ENCODE measurements at regions not wholly inside any gene's neighbourhood (a gene's known extent, or its start where the extent isn't known, plus 50 kb on each side); places are given as distances from the start of the nearest gene placed in this dataset.

- no peak overlapping the region for H3K27ac ChIP-seq
- TF ChIP-seq CTCF (conservative IDR thresholded peaks at IDR 0.05; ENCODE audit: low read depth) = no peak
- POLR2A ChIA-PET (ENCODE audit: low non-redundant PET) = no interaction called here
- CTCF ChIA-PET = interaction anchor here (0.7 kb wide), 1 partner anchor 497 kb away, joined by 3 read pairs; no protein-coding TSS in a partner anchor
- no peak for DNase-seq (ENCODE audit: low spot score)
Observed at GRCh38 chr7:81430761-81431160, 339.1 kb downstream of the HGF start.

GRCh38 chr7:81430150-81430549 lies 339.7 kb downstream of the HGF start:
- H3K27ac ChIP-seq = no peak overlapping the region
- TF ChIP-seq CTCF (conservative IDR thresholded peaks at IDR 0.05; ENCODE audit: low read depth) = no peak
- POLR2A ChIA-PET (ENCODE audit: low non-redundant PET) = no interaction called here
- DNase-seq (ENCODE audit: low spot score) = no peak
- CTCF ChIA-PET = no interaction called here

DNA sequence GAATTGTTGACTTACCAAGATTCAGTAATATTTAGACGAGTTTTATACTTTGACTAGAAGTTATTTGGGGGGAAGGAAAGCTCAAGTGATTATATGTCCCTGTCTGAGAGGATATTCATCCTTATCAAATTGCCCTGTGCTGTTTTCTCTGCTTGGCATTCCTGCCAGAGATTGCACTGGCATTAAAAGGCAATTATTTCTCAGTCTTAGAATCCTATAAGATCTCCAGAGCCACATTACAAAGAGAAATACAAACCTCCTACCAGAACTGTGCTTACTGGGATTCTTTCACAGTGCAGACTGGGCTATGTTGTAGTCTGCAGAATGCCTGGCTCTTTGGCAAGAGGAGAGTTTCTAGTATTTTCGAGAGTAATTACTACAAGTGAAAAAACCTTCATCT lies 342.4 kb downstream of the HGF start:
- no peak overlapping the region for H3K27ac ChIP-seq
- POLR2A ChIA-PET (ENCODE audit: low non-redundant PET) = no interaction called here
- CTCF ChIA-PET = no interaction called here
- no peak for TF ChIP-seq CTCF (conservative IDR thresholded peaks at IDR 0.05; ENCODE audit: low read depth)
- DNase-seq (ENCODE audit: low spot score) = no peak

GRCh38 chr7:81420526-81421226 lies 349.2 kb downstream of the HGF start:
- no peak for DNase-seq (ENCODE audit: low spot score)
- CTCF ChIA-PET = no interaction called here
- no peak overlapping the region for H3K27ac ChIP-seq
- POLR2A ChIA-PET (ENCODE audit: low non-redundant PET) = no interaction called here
- TF ChIP-seq CTCF (conservative IDR thresholded peaks at IDR 0.05; ENCODE audit: low read depth) = no peak

DNA sequence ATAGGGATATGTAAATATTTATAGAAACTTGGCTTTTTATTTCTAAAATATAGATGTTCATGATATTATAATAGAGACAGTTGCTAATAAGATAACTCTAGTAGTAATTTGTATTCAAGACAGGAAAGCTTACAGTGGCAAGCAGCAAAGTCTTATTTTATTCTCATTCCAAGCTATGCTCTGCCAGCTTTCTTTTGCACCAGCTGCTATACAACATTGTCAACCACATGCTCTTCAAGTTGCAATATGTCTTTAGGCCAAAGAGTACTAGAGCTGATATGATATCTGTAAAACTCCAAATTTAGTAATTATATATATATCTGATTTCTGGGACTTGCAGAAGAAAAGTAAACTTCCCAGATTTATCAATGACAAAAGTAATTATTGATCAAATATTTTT lies 350.1 kb downstream of the HGF start:
- ChIA-PET POLR2A (ENCODE audit: low non-redundant PET) (no interaction called here), CTCF (no interaction called here)
- DNase-seq (ENCODE audit: low spot score) = no peak
- no peak overlapping the region for H3K27ac ChIP-seq
- TF ChIP-seq CTCF (conservative IDR thresholded peaks at IDR 0.05; ENCODE audit: low read depth) = no peak

GRCh38 chr7:81416659-81417058 lies 353.2 kb downstream of the HGF start:
- no peak for TF ChIP-seq CTCF (conservative IDR thresholded peaks at IDR 0.05; ENCODE audit: low read depth)
- ChIA-PET POLR2A (ENCODE audit: low non-redundant PET) (no interaction called here), CTCF (no interaction called here)
- DNase-seq (ENCODE audit: low spot score) = no peak
- H3K27ac ChIP-seq = no peak overlapping the region
